ENCODE measurements at regions not wholly inside any gene's neighbourhood (a gene's known extent, or its start where the extent isn't known, plus 50 kb on each side); places are given as distances from the start of the nearest gene placed in this dataset.
"Not testable (repeated sequence)": the region's sequence is repeated elsewhere in the genome, so short reads cannot be mapped to it uniquely, and the experiment has no call there.

DNA sequence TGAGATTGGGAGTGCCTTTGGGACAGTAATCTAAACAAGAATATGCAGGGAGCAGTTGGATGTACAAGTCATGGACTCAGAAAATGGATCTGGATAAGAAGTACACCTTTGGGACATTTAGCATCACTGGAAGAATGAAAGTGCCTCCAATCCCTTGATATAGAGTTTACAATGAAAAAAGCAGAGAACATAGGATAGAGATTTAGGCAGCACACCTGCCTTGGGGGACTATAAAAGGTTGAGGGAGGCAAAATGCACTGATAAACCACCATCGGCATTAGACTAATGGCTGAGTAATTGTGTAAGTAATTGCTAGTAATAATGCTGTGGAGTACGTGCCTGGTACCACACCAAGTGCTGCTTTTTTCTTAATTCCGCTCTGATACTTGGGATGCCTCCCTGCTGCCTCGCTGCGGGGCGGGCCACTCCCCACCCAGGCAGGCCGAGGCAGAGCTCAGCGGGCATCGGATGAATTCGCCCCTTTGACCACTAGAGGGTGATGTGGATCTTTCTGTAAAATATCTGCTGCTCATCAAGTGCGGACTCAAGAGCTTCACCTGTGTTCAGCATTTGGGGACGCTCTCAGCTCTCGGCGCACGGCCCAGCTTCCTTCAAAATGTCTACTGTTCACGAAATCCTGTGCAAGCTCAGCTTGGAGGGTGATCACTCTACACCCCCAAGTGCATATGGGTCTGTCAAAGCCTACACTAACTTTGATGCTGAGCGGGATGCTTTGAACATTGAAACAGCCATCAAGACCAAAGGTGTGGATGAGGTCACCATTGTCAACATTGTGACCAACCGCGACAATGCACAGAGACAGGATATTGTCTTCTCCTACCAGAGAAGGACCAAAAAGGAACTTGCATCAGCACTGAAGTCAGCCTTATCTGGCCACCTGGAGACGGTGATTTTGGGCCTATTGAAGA, 99.9 kb downstream of the ANKRD18B start:
- H3K9me3 Mint-ChIP-seq, result no peaks in the 10 kb centered on the region

DNA sequence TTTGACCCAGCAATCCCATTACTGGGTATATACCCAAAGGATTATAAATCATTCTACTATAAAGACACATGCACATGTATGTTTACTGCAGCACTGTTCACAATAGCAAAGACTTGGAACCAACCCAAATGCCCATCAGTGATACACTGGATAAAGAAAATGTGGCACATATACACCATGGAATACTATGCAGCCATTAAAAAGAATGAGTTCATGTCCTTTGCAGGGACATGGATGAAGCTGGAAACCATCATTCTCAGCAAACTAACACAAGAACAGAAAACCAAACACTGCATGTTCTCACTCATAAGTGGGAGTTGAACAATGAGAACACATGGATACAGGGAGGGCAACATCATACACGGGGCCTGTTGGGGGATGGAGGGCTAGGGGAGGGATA, 104.3 kb downstream of the ANKRD18B start:
- H3K4me1 Mint-ChIP-seq (ENCODE audit: low read depth); H3K27ac Mint-ChIP-seq; H3K36me3 Mint-ChIP-seq (ENCODE audit: low read depth); H3K4me3 Mint-ChIP-seq; H3K9me3 Mint-ChIP-seq: not testable (repeated sequence)
- peaks cover 43% of the 10 kb centered on the region for H3K27me3 Mint-ChIP-seq (ENCODE audit: low read depth)

More for the DNA sequence above, 99.9 kb downstream of the ANKRD18B start:
- H3K36me3 Mint-ChIP-seq (ENCODE audit: low read depth), result no peaks in the 10 kb centered on the region
- H3K27ac Mint-ChIP-seq, result no peak overlapping the region
- H3K27me3 Mint-ChIP-seq (ENCODE audit: low read depth), result peaks cover 25% of the 10 kb centered on the region
- peaks cover 6% of the 10 kb centered on the region for H3K4me1 Mint-ChIP-seq (ENCODE audit: low read depth)
- no peak overlapping the region for H3K4me3 Mint-ChIP-seq

DNA sequence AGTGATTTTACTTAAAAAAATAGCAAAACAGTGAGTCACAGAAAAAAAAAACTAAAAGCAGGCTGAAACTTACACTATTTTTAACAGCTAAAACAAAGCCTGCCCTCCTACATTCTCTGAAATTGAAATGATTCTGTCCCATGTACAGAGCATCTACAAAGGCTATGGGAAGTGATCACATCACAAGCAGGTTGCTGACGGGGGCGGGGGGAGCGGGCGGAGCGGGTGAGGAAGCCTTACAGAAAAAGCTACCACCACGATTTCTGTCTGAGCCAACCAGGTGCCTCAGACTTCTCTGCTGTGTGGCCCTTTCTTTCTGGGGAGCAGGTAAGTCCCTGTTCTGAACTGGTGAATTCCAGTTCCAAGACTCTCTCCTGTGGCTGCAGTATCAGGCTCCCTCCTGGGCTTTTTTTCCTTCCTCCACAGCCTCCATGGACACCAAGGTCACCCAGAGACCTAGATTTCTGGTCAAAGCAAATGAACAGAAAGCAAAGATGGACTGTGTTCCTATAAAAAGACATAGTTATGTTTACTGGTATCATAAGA, 104.9 kb downstream of the ANKRD18B start:
- Mint-ChIP-seq H3K27ac (no peak overlapping the region), H3K4me3 (no peak overlapping the region), H3K9me3 (no peaks in the 10 kb centered on the region), H3K36me3 (ENCODE audit: low read depth) (no peaks in the 10 kb centered on the region), H3K4me1 (ENCODE audit: low read depth) (peaks cover 2% of the 10 kb centered on the region), H3K27me3 (ENCODE audit: low read depth) (peaks cover 38% of the 10 kb centered on the region)

DNA sequence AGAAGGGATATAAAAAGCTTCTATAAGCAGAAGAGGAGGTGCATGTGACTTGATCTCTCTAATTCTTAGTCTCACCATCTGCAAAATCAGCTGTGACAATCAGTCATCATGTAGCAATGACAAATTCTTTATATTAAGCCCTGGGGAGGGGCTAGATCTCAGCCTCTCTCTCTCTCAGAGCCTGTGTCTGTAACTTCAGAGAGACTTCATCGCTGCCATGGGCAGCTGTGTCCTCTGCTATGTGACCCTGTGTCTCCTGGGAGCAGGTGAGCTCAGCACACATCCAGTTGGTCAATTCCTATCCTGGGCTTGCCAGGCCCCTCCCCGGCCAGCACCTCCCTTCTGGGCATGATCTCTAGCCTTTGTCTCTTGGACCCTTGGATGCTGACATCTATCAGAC, 109.6 kb downstream of the ANKRD18B start:
- Mint-ChIP-seq H3K27me3 (ENCODE audit: low read depth) (peaks cover 65% of the 10 kb centered on the region), H3K4me3 (no peak overlapping the region), H3K4me1 (ENCODE audit: low read depth) (no peaks in the 10 kb centered on the region), H3K36me3 (ENCODE audit: low read depth) (no peaks in the 10 kb centered on the region), H3K27ac (no peak overlapping the region), H3K9me3 (no peaks in the 10 kb centered on the region)

DNA sequence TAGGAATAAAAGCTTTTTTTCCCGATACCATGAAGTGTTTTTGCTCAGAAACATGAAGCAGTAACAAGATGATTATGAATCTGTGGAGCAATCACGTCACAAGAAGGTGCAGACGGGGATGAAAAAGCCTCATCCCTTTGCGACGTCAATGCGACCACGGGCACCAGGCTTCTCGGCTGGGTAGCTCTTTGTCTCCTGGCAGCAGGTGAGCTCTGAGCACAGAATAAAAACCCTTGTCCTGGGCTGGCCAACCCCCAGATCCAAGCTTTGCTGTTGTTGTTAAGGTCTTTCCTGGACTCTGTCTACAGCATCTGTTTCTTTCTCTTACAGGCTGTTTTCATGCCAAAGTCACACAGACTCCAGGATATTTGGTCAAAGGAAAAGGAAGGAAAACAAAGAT, 113.8 kb downstream of the ANKRD18B start:
- no peak overlapping the region for H3K4me3 Mint-ChIP-seq
- H3K9me3 Mint-ChIP-seq, result no peaks in the 10 kb centered on the region
- H3K4me1 Mint-ChIP-seq (ENCODE audit: low read depth), result no peaks in the 10 kb centered on the region
- no peaks in the 10 kb centered on the region for H3K36me3 Mint-ChIP-seq (ENCODE audit: low read depth)
- no peak overlapping the region for H3K27ac Mint-ChIP-seq
- H3K27me3 Mint-ChIP-seq (ENCODE audit: low read depth), result peaks cover 67% of the 10 kb centered on the region

DNA sequence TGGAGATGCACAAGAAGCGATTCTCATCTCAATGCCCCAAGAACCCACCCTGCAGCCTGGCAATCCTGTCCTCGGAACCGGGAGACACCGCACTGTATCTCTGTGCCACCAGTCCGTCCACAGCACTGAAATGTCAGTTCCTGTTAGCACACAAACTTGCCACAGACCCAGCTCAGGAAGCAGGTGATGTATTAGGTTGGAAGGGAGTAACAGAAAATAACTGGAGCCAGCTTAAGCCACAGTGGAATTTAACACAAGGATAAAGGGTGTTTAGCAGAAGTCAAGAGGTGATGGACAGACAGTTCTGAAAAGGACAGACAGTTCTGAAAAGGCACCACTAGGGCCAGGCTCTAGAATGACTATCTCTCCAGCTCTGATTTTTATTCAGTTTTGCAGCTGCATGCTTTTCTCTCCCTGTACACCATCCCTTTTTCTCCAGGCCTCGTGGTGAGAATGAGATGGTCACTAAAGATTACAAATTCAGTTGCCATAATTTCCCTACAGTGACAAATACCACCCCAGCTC, 114.4 kb downstream of the ANKRD18B start:
- Mint-ChIP-seq H3K4me3 (no peak overlapping the region), H3K27ac (no peak overlapping the region), H3K36me3 (ENCODE audit: low read depth) (no peaks in the 10 kb centered on the region), H3K4me1 (ENCODE audit: low read depth) (no peaks in the 10 kb centered on the region), H3K9me3 (no peaks in the 10 kb centered on the region), H3K27me3 (ENCODE audit: low read depth) (peaks cover 73% of the 10 kb centered on the region)

DNA sequence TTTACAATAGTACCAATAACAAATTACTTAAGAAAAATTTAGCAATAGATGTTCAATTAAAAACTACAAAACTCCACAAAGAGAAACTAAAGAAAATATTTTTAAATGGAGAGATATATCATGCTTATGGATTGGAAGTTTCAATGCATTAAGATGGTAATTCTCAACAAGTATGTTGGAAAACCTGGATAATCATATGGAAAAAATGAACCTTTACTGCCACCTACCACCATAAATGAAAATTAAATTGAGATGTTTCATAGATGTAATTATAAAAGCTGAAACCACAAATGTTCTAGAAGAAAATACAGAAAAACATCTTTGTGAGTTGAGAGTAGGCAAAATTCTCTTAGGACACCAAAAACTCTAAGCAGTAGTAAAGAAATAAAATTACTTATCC, 121.7 kb downstream of the ANKRD18B start:
- Mint-ChIP-seq H3K4me1 (ENCODE audit: low read depth) (peaks cover 2% of the 10 kb centered on the region), H3K27ac (no peak overlapping the region), H3K27me3 (ENCODE audit: low read depth) (peaks cover 46% of the 10 kb centered on the region), H3K4me3 (no peak overlapping the region), H3K9me3 (no peaks in the 10 kb centered on the region), H3K36me3 (ENCODE audit: low read depth) (no peaks in the 10 kb centered on the region)

DNA sequence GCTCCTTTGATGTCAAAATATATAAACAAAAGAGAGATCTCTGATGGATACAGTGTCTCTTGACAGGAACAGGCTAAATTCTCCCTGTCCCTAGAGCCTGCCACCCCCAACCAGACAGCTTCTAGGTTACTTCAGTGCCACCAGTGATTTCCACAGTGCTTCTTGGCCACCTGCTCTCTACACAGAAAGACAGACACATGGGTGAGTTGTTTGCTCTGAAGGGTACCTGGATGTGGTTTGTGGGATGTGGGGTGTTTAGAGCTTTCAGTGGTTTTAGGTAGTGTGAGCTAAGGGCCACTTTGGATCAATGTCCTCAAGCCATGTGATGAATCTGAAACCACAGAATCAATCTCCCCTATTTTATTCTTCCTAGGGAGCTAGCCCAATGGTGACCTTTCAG, 125.4 kb downstream of the ANKRD18B start:
- Mint-ChIP-seq H3K9me3 (no peaks in the 10 kb centered on the region), H3K27me3 (ENCODE audit: low read depth) (peaks cover 43% of the 10 kb centered on the region)

DNA sequence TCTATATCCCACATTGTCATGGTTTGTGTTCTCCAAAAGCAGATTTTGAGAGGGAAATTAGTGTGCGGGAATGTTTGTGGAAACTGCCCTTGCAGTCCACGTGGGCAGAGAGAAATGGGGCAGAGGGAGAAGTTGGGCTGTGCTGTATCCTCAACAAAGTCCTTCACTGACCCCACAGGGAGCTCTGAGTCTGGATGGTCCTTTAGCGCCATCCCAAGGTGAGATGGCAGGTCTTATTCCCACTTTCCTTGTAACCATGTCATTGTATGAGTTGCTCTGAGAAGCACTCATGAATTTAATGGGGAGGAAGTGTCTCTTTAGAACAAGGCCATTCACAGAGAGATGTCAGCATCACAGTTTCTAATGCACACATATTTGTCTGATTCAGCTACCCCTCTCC, 127.1 kb downstream of the ANKRD18B start:
- Mint-ChIP-seq H3K27me3 (ENCODE audit: low read depth) (peaks cover 48% of the 10 kb centered on the region), H3K4me3 (no peak overlapping the region), H3K9me3 (no peaks in the 10 kb centered on the region), H3K27ac (no peak overlapping the region), H3K36me3 (ENCODE audit: low read depth) (no peaks in the 10 kb centered on the region), H3K4me1 (ENCODE audit: low read depth) (peaks cover 2% of the 10 kb centered on the region)

More for the DNA sequence above, 125.4 kb downstream of the ANKRD18B start:
- Mint-ChIP-seq H3K36me3 (ENCODE audit: low read depth) (no peaks in the 10 kb centered on the region), H3K27ac (no peak overlapping the region), H3K4me3 (no peak overlapping the region), H3K4me1 (ENCODE audit: low read depth) (peaks cover 2% of the 10 kb centered on the region)

DNA sequence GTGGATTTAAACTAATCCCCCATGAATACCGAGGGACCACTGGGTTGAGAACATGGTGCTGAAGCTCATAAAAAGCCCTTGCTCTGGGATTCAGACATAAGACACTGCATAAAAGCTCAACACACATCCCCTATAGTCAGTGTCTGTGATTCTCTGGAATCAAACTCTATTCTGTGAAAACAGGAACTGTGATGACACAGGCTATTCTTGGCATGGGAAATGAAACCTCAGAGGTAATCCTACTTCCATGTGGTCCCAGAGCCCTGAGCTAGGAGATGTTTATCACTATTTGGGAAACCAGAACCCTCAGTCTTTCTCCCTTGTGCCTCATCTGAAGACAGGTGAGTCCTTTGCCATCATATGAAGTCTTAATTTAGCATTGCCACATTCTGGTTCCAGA, 135.4 kb upstream of the PRSS3 start:
- Mint-ChIP-seq H3K36me3 (ENCODE audit: low read depth) (no peaks in the 10 kb centered on the region), H3K27me3 (ENCODE audit: low read depth) (peaks cover 26% of the 10 kb centered on the region), H3K4me3 (no peak overlapping the region), H3K9me3 (no peaks in the 10 kb centered on the region), H3K4me1 (ENCODE audit: low read depth) (no peaks in the 10 kb centered on the region), H3K27ac (no peak overlapping the region)

DNA sequence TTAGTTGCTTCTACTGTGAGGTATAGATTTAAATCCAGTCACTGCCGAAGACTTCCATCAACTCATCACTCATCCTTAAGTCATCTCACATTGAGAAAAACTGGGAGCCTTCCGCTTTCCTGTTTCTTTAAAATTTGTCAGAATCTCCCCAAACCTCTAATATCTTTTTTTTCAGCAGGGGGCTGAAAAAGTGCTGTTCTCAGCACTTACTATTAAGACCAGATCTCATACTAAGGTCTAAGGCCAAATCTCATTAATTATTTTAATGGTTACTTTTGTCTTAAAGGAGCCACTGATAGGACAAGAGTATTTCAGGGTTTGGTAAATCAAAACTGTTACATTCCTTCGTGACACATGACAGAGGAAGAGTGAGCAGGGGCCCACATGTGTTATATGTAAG, 134.6 kb upstream of the PRSS3 start:
- Mint-ChIP-seq H3K36me3 (ENCODE audit: low read depth) (no peaks in the 10 kb centered on the region), H3K4me1 (ENCODE audit: low read depth) (no peaks in the 10 kb centered on the region), H3K4me3 (no peak overlapping the region), H3K27ac (no peak overlapping the region), H3K9me3 (no peaks in the 10 kb centered on the region), H3K27me3 (ENCODE audit: low read depth) (peaks cover 20% of the 10 kb centered on the region)

DNA sequence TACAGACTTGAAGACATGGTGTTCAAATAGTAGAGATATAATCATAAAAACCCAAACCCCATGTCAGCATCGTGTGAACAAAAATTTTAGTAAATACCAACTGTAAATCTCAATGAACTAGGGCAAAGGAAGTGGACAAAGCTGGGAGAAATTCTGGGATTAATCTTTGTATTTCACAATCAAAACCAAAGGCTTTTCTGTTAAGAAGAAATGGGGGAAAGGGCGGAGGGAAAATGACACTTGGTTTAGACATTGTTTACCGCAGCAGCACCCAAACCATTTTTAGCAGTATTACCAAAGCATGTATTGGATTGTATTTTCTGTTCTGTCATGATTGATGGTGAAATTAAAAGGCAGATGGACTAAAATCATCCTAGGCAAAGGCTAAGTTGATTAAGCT, 134.2 kb upstream of the PRSS3 start:
- H3K36me3 Mint-ChIP-seq (ENCODE audit: low read depth), result no peaks in the 10 kb centered on the region
- H3K27ac Mint-ChIP-seq, result no peak overlapping the region
- no peak overlapping the region for H3K4me3 Mint-ChIP-seq
- no peaks in the 10 kb centered on the region for H3K4me1 Mint-ChIP-seq (ENCODE audit: low read depth)
- no peaks in the 10 kb centered on the region for H3K9me3 Mint-ChIP-seq
- H3K27me3 Mint-ChIP-seq (ENCODE audit: low read depth), result peaks cover 20% of the 10 kb centered on the region

DNA sequence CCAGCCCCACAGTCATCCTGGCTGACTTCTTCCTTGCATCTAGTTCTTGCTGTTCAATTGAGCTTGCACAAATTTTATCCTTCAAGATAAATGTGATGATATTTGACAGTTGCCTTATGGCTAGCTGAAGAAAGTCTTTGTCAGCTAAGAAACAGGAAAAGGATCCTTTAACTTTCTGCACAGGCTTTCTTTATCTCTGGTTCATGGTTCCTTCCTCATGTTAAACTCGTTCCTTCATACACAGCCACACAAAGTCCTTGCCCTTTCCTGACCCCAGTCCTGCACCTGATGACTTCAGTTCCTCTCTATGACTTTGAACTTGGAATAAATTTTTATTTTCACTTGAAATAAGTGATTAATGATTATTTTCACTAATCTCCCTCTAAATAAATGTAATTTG, 132.5 kb upstream of the PRSS3 start:
- Mint-ChIP-seq H3K9me3 (no peaks in the 10 kb centered on the region), H3K27me3 (ENCODE audit: low read depth) (peaks cover 20% of the 10 kb centered on the region), H3K4me3 (no peak overlapping the region), H3K4me1 (ENCODE audit: low read depth) (no peaks in the 10 kb centered on the region), H3K36me3 (ENCODE audit: low read depth) (no peaks in the 10 kb centered on the region), H3K27ac (no peak overlapping the region)

DNA sequence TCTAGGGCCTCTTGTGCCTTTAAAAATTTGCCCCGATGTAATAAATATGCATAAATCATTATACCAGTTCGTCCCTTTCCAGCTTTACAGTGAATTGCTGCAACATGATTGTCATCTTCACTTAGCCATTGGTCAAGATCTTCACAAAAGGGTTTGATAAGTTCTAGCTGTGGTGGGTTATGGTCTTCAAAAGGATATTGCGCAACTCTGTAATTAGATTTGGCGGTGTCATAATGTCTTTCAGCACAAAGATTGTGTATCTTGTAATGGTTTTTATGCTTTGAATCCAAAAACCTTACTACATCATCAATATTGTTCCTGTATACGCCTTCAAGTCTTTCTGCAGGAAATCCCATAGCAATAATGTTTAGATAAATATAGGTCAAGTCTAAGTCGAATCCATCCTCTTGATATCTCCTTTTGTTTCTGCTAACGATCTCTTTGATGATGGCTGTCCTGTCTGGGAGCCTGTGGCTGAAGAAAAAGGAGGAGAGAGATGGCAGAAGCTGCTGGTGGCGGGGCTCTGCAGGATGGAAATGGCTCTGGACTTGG, 119.1 kb upstream of the PRSS3 start:
- not testable (repeated sequence) for H3K9me3 Mint-ChIP-seq; H3K36me3 Mint-ChIP-seq (ENCODE audit: low read depth); H3K27ac Mint-ChIP-seq
- peaks cover 87% of the 10 kb centered on the region for H3K27me3 Mint-ChIP-seq (ENCODE audit: low read depth)
- H3K4me1 Mint-ChIP-seq (ENCODE audit: low read depth), result peaks cover 11% of the 10 kb centered on the region
- H3K4me3 Mint-ChIP-seq, result peak overlapping the region; percentile 81

Data from T-helper 1 cell treated with Interleukin-12 subunit alpha and Interleukin-12 subunit beta and Interleukin-4 antibody, amounts not matched to agents 30 μg/mL and 1 μg/mL, for 36 hours (primary cell).